Sigmoid colon (tissue), 6 donors: ENCODE measurements at regions not wholly inside any gene's neighbourhood (a gene's known extent, or its start where the extent isn't known, plus 50 kb on each side); places are given as distances from the start of the nearest gene placed in this dataset.
"Not testable (repeated sequence)": the region's sequence is repeated elsewhere in the genome, so short reads cannot be mapped to it uniquely, and the experiment has no call there.

ENCODE experiments used
- DNase-seq: peaks from one replicate; pipeline ENCODE4 v3.0.0-alpha.2; 2019
- H3K27ac ChIP-seq, 4 donors: fragments of 200-600 bp; sonication (generic); one replicate each; pipeline ENCODE4 v1.5.1; 2016 to 2019; ENCODE audit warnings: mild to moderate bottlenecking in 1 of 4
- H3K27me3 ChIP-seq, 3 donors: fragments of 200-600 bp; sonication (generic); one replicate each; pipeline ENCODE4 v1.5.1; 2019; ENCODE audit warnings: mild to moderate bottlenecking in 1 of 3
- H3K36me3 ChIP-seq, 4 donors: fragments of 200-600 bp; sonication (generic); one replicate each; pipeline ENCODE4 v1.5.1; 2016 to 2019
- H3K4me1 ChIP-seq, 4 donors: fragments of 200-600 bp; sonication (generic); one replicate each; pipeline ENCODE4 v1.5.1; 2017 to 2019
- H3K4me3 ChIP-seq, 4 donors: fragments of 200-600 bp; sonication (generic); one replicate each; pipeline ENCODE4 v1.5.1; 2017 to 2019; ENCODE audit warnings: mild to moderate bottlenecking in 2 of 4, moderate library complexity in 1 of 4
- H3K9me3 ChIP-seq, 4 donors: fragments of 200-600 bp in 3 of 4; sonication (generic) in 3 of 4; one replicate each; pipeline versions ENCODE4 v1.5.1 to v1.6.1; 2013 to 2019
- CTCF ChIP-seq, 4 experiments: fragments of 450-650 bp in 3 of 4; fragments of 200-600 bp in 1 of 4; IDR thresholded peaks; one replicate each; pipeline ENCODE4 v1.5.1; 2016 to 2019; ENCODE audit warnings: antibody characterized with exemption in 4 of 4, mild to moderate bottlenecking in 3 of 4, moderate library complexity in 2 of 4
- EP300 ChIP-seq, 4 donors: sonication (generic); formaldehyde crosslinking; IDR thresholded peaks; one replicate each; pipeline ENCODE4 v1.6.1; 2017; ENCODE audit warnings: antibody characterized with exemption in 4 of 4
- POLR2A ChIP-seq, 2 donors: fragments of 450-650 bp; IDR thresholded peaks; one replicate each; pipeline ENCODE4 v1.6.1; 2016; ENCODE audit warnings: antibody characterized with exemption in 2 of 2, mild to moderate bottlenecking in 2 of 2, moderate library complexity in 2 of 2
- POLR2AphosphoS5 ChIP-seq, 4 donors: sonication (generic); formaldehyde crosslinking; IDR thresholded peaks; one replicate each; pipeline ENCODE4 v1.6.1; 2017; ENCODE audit warnings: antibody characterized with exemption in 4 of 4
- WGBS, 2 donors: extraction: QIAGEN DNeasy Blood & Tissue Kit; methylation state at CpG; one replicate each; pipeline ENCODE4 v1.1.7; 2013; 5-methylcytosine and 5-hydroxymethylcytosine counted together
- intact Hi-C: fragments of 100-400 bp; cut with DNase I; formaldehyde crosslinking; loops from one replicate; pipeline ENCODE4 v1.15.1; 2023
- donor health status: healthy with polysubstance abuse.
- donor health status: healthy.

DNA sequence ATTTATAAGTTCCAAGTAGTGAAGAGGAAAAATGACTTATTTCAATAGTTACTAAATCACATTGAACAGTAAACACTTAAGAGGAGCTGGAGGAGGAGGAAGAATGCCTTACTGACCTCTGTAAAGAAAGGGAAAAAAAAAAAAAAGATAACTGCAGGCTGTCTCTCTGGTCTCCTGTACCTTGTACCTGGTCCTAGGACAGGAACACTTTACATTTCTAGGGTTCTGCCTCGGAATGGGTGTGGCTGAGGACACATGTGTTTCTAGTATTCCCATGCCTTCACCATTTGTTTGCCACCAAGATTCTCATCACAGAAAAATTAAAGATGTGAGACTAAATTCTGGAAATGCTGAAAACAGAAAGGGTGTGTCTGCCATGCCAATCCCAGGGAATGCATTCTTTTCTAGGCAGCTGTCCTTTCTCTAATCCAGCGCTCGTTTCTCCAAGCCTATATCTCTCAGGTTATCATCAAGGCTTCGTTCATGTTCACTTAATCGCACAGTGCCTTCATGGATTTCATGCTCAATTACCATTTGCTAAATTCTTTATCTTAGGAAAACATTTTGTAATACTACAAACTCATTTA is 1208.3 kb downstream of the OTOL1 start:
- H3K4me1 ChIP-seq, result peaks cover 0 to 18% (median 6%) of the 10 kb centered on the region in 4 donors
- 69 to 82% methylated on average over 5 of the region's 5 CpGs for WGBS, 2 donors
- no peak for TF ChIP-seq POLR2A (IDR thresholded peaks at IDR 0.05)
- no peak for TF ChIP-seq CTCF (IDR thresholded peaks at IDR 0.05)
- no peak for TF ChIP-seq POLR2AphosphoS5 (IDR thresholded peaks at IDR 0.05)
- no peak for TF ChIP-seq EP300 (IDR thresholded peaks at IDR 0.05)
- no peaks in the 10 kb centered on the region for H3K27me3 ChIP-seq
- no peak overlapping the region for H3K4me3 ChIP-seq
- no peaks in the 10 kb centered on the region for H3K9me3 ChIP-seq
- no peak for DNase-seq
- intact Hi-C loops, result no loop called here
- no peaks in the 10 kb centered on the region for H3K36me3 ChIP-seq
- no peak overlapping the region for H3K27ac ChIP-seq

GRCh38 chr3:162708394-162708793 is 1211.8 kb downstream of the OTOL1 start:
- Histone ChIP-seq H3K4me1 (peaks cover 0 to 18% (median 6%) of the 10 kb centered on the region in 4 donors), H3K27ac (peak overlapping the region in 1 of 4 donors; percentile 75)
- WGBS, 2 donors, result 75 to 100% methylated on average over 2 of the region's 2 CpGs
- H3K9me3 ChIP-seq, DNase-seq, H3K27me3 ChIP-seq, intact Hi-C loops, H3K36me3 ChIP-seq, H3K4me3 ChIP-seq: not testable (repeated sequence)

DNA sequence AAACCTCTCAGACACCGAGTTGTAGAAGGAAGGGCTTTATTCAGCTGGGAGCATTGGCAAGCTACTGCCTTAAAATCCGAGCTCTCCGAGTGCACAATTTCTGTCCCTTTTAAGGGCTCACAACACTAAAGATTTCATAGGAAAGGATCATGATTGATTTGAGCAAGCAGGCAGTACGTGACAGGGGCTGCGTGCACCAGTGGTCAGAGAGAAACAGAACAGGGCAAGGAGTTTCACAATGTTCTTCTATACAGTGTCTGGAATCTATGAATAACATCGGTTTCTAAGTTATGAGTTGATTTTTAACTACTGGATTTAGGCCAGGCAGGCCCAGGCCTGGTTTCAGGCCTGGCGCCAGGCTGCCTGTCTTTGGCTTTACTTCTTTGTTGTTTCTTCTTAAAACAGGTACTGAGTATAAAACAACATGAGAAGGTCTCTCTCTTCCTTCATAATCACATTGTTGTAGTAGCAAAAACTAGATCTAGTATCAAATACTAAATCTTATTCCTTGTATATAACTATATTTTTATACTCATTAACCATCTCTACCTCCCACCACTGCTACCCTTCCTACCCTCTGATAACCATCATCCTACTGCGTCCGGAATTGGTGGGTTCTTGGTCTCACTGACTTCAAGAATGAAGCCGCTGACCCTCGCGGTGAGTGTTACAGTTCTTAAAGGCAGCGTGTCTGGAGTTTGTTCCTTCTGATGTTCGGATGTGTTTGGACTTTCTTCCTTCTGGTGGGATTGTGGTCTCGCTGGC is 1212.5 kb downstream of the OTOL1 start:
- H3K9me3 ChIP-seq, H3K27me3 ChIP-seq, DNase-seq, H3K36me3 ChIP-seq, intact Hi-C loops: not testable (repeated sequence)
- peak in 2 of 4 donors; percentile 19 to 36 for TF ChIP-seq POLR2AphosphoS5 (IDR thresholded peaks at IDR 0.05)
- 64 to 85% methylated on average over 15 of the region's 15 CpGs for WGBS, 2 donors
- peak overlapping the region in 3 of 4 donors; percentile 57 to 75 (median 62) for H3K27ac ChIP-seq
- H3K4me3 ChIP-seq, result peak overlapping the region in 1 of 4 donors; percentile 9
- peaks cover 0 to 14% (median 5%) of the 10 kb centered on the region in 4 donors for H3K4me1 ChIP-seq

GRCh38 chr3:162710332-162711112 is 1213.9 kb downstream of the OTOL1 start:
- no peak overlapping the region for H3K27ac ChIP-seq
- 91 to 95% methylated on average over 30 of the region's 30 CpGs for WGBS, 2 donors
- H3K36me3 ChIP-seq, result no peaks in the 10 kb centered on the region
- intact Hi-C loops, result no loop called here
- no peak overlapping the region for H3K4me3 ChIP-seq
- peaks cover 0 to 7% (median 3%) of the 10 kb centered on the region in 4 donors for H3K4me1 ChIP-seq
- H3K27me3 ChIP-seq, result no peaks in the 10 kb centered on the region
- DNase-seq, result no peak
- TF ChIP-seq POLR2A (IDR thresholded peaks at IDR 0.05) (no peak), EP300 (IDR thresholded peaks at IDR 0.05) (no peak), CTCF (IDR thresholded peaks at IDR 0.05) (no peak), POLR2AphosphoS5 (IDR thresholded peaks at IDR 0.05) (no peak)
- H3K9me3 ChIP-seq, result no peaks in the 10 kb centered on the region

- H3K36me3 ChIP-seq, H3K4me1 ChIP-seq, intact Hi-C loops, H3K9me3 ChIP-seq, H3K27me3 ChIP-seq, DNase-seq, H3K4me3 ChIP-seq, H3K27ac ChIP-seq: not testable (repeated sequence)
- WGBS, 2 donors, result 24 to 70% methylated on average over 6 of the region's 6 CpGs
Measured at GRCh38 chr3:162717074-162717473, 1220.5 kb downstream of the OTOL1 start.

DNA sequence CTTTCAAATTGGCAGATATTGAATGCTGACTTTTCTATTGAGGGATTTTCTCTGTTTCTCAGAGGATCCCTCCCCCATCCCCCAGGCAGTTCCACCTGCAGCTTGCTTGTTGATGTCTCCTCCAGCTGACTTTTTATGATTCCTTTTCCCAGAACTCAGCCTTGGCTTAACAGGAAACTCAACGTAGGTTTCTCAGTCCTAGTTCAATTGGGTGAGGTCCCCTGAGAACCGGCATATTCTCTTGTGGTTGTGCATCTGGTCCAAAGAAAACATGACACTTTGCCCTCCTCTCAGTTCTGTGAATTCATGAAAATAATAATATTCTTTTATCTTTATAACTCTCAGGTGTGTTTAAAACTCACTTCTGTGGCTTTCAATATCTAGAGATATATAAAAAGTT is 1222.1 kb downstream of the OTOL1 start:
- Histone ChIP-seq H3K27ac (no peak overlapping the region), H3K27me3 (no peaks in the 10 kb centered on the region), H3K4me1 (peaks cover 0 to 6% (median 0%) of the 10 kb centered on the region in 4 donors), H3K4me3 (no peak overlapping the region), H3K9me3 (no peaks in the 10 kb centered on the region), H3K36me3 (no peaks in the 10 kb centered on the region)
- intact Hi-C loops, result no loop called here
- no peak for DNase-seq
- no peak for TF ChIP-seq CTCF (IDR thresholded peaks at IDR 0.05)
- 10 to 38% methylated on average over 2 of the region's 2 CpGs for whole genome bisulfite sequencing, 2 donors
